Thyroid gland (tissue), 4 donors: ENCODE measurements at regions not wholly inside any gene's neighbourhood (a gene's known extent, or its start where the extent isn't known, plus 50 kb on each side); places are given as distances from the start of the nearest gene placed in this dataset.

ENCODE experiments used
- CTCF ChIP-seq, 6 experiments: fragments of 200-600 bp in 3 of 6; fragments of 450-650 bp in 3 of 6; sonication (generic) in 3 of 6; IDR thresholded peaks; one replicate each; pipeline ENCODE4 v1.5.1; 2016 to 2019; ENCODE audit warnings: antibody characterized with exemption in 6 of 6, mild to moderate bottlenecking in 2 of 6, inconsistent platforms in 1 of 6, moderate library complexity in 1 of 6
- POLR2A ChIP-seq, 2 donors: fragments of 450-650 bp; IDR thresholded peaks; one replicate each; pipeline ENCODE4 v1.6.1; 2017; ENCODE audit warnings: antibody characterized with exemption in 2 of 2, mild to moderate bottlenecking in 2 of 2, moderate library complexity in 1 of 2

- TF ChIP-seq POLR2A (IDR thresholded peaks at IDR 0.05) (no peak), CTCF (IDR thresholded peaks at IDR 0.05) (no peak)
Measured at GRCh38 chr3:26196781-26197180, 406.9 kb downstream of the OXSM start.
